ENCODE measurements at regions not wholly inside any gene's neighbourhood (a gene's known extent, or its start where the extent isn't known, plus 50 kb on each side); places are given as distances from the start of the nearest gene placed in this dataset.
"Not testable (repeated sequence)": the region's sequence is repeated elsewhere in the genome, so short reads cannot be mapped to it uniquely, and the experiment has no call there.

- intact Hi-C loops (cut with DNase I): no loop called here
- DNase-seq: no peak
Measured at GRCh38 chr16:79887541-79888540, 287.3 kb upstream of the MAF start.

- DNase-seq: no peak
- intact Hi-C loops (cut with DNase I): no loop called here
Measured at GRCh38 chr16:79885320-79885719, 284.8 kb upstream of the MAF start.

- intact Hi-C loops (cut with DNase I): no loop called here
- DNase-seq: no peak
Measured at GRCh38 chr16:79883494-79883893, 283.0 kb upstream of the MAF start.

- intact Hi-C loops (cut with DNase I): no loop called here
Measured at GRCh38 chr16:79882340-79883005, 281.9 kb upstream of the MAF start.

GRCh38 chr16:79881107-79881506, 280.6 kb upstream of the MAF start:
- intact Hi-C loops (cut with DNase I); DNase-seq: not testable (repeated sequence)

More at GRCh38 chr16:79882340-79883005, 281.9 kb upstream of the MAF start:
- no peak for DNase-seq

GRCh38 chr16:79876332-79876730, 275.8 kb upstream of the MAF start:
- DNase-seq: no peak
- intact Hi-C loops (cut with DNase I): no loop called here

- intact Hi-C loops (cut with DNase I): no loop called here
- no peak for DNase-seq
Measured at GRCh38 chr16:79874391-79874790, 273.9 kb upstream of the MAF start.

- DNase-seq: no peak
- intact Hi-C loops (cut with DNase I): no loop called here
Measured at GRCh38 chr16:79873825-79874224, 273.3 kb upstream of the MAF start.

GRCh38 chr16:79871906-79872305, 271.4 kb upstream of the MAF start:
- intact Hi-C loops (cut with DNase I): no loop called here
- no peak for DNase-seq

GRCh38 chr16:79870016-79870886, 269.7 kb upstream of the MAF start:
- intact Hi-C loops (cut with DNase I): no loop called here
- DNase-seq: no peak

GRCh38 chr16:79869304-79870015, 268.9 kb upstream of the MAF start:
- no peak for DNase-seq
- intact Hi-C loops (cut with DNase I): no loop called here

- no peak for DNase-seq
- intact Hi-C loops (cut with DNase I): no loop called here
Measured at GRCh38 chr16:79868841-79869240, 268.3 kb upstream of the MAF start.

GRCh38 chr16:79867425-79867997, 267.0 kb upstream of the MAF start:
- no peak for DNase-seq
- intact Hi-C loops (cut with DNase I): no loop called here

- intact Hi-C loops (cut with DNase I): no loop called here
- no peak for DNase-seq
Measured at GRCh38 chr16:79865918-79866317, 265.4 kb upstream of the MAF start.

GRCh38 chr16:79864781-79865391, 264.3 kb upstream of the MAF start:
- intact Hi-C loops (cut with DNase I): no loop called here
- DNase-seq: no peak

- intact Hi-C loops (cut with DNase I): no loop called here
- DNase-seq: no peak
Measured at GRCh38 chr16:79864032-79864780, 263.7 kb upstream of the MAF start.

GRCh38 chr16:79863128-79864031, 262.8 kb upstream of the MAF start:
- intact Hi-C loops (cut with DNase I): no loop called here
- DNase-seq: no peak

GRCh38 chr16:79862601-79863000, 262.1 kb upstream of the MAF start:
- no peak for DNase-seq
- intact Hi-C loops (cut with DNase I): no loop called here

All from posterior cingulate gyrus (tissue), 11 donors.